Hepatocyte (in vitro differentiated cells): ENCODE measurements at regions not wholly inside any gene's neighbourhood (a gene's known extent, or its start where the extent isn't known, plus 50 kb on each side); places are given as distances from the start of the nearest gene placed in this dataset.

ENCODE experiments used
- CTCF ChIP-seq: fragments of 200-600 bp; sonication (generic); IDR thresholded peaks from 2 replicates; pipeline ENCODE4 v1.5.1; 2016; ENCODE audit warnings: antibody characterized with exemption, mild to moderate bottlenecking; ENCODE audit not compliant: poor library complexity
- EZH2 ChIP-seq: fragments of 200-600 bp; sonication (generic); IDR thresholded peaks from 2 replicates; pipeline ENCODE4 v1.6.1; 2016; ENCODE audit warnings: antibody characterized with exemption, mild to moderate bottlenecking, borderline replicate concordance
- EZH2phosphoT487 ChIP-seq: fragments of 200-600 bp; sonication (generic); IDR thresholded peaks from one replicate; pipeline ENCODE4 v1.6.1; 2018; ENCODE audit warnings: antibody characterized with exemption, mild to moderate bottlenecking, low read depth, moderate library complexity; ENCODE audit not compliant: unreplicated experiment, severe bottlenecking

GRCh38 chr4:119841361-119841760 is 212.8 kb upstream of the PDE5A start:
- TF ChIP-seq CTCF: no peak
- no peak for TF ChIP-seq EZH2phosphoT487
- TF ChIP-seq EZH2: no peak
